K562 (cell line): ENCODE measurements at regions not wholly inside any gene's neighbourhood (a gene's known extent, or its start where the extent isn't known, plus 50 kb on each side); places are given as distances from the start of the nearest gene placed in this dataset.

Experiments
- FOXP1 ChIP-seq: sonication (generic); formaldehyde crosslinking; IDR thresholded peaks from 2 replicates; pipeline ENCODE4 v1.8.0; 2022; ENCODE audit warnings: mild to moderate bottlenecking, missing genetic modification reagents
- MGA ChIP-seq: fragments of 450-650 bp; IDR thresholded peaks from 2 replicates; pipeline ENCODE4 v1.6.1; 2016; ENCODE audit warnings: mild to moderate bottlenecking, moderate library complexity

- TF ChIP-seq MGA (no peak), FOXP1 (no peak)
Measured at GRCh38 chr6:100266494-100267401, 198.0 kb downstream of the SIM1 start (continued).
